OCI-LY7 (cell line): ENCODE measurements at regions not wholly inside any gene's neighbourhood (a gene's known extent, or its start where the extent isn't known, plus 50 kb on each side); places are given as distances from the start of the nearest gene placed in this dataset.

Source experiments
- CTCF ChIP-seq: fragments of 200-600 bp; sonication (generic); conservative IDR thresholded peaks from 2 replicates; pipeline ENCODE4 v1.5.1; 2014; ENCODE audit warnings: mild to moderate bottlenecking, antibody characterized with exemption, low read length, moderate library complexity, mixed read lengths
- EZH2phosphoT487 ChIP-seq: fragments of 200-600 bp; sonication (generic); IDR thresholded peaks from 2 replicates; pipeline ENCODE4 v1.6.1; 2018; ENCODE audit warnings: low read depth, borderline replicate concordance, mild to moderate bottlenecking, mixed run types, antibody characterized with exemption, low read length, moderate library complexity, mixed read lengths

DNA sequence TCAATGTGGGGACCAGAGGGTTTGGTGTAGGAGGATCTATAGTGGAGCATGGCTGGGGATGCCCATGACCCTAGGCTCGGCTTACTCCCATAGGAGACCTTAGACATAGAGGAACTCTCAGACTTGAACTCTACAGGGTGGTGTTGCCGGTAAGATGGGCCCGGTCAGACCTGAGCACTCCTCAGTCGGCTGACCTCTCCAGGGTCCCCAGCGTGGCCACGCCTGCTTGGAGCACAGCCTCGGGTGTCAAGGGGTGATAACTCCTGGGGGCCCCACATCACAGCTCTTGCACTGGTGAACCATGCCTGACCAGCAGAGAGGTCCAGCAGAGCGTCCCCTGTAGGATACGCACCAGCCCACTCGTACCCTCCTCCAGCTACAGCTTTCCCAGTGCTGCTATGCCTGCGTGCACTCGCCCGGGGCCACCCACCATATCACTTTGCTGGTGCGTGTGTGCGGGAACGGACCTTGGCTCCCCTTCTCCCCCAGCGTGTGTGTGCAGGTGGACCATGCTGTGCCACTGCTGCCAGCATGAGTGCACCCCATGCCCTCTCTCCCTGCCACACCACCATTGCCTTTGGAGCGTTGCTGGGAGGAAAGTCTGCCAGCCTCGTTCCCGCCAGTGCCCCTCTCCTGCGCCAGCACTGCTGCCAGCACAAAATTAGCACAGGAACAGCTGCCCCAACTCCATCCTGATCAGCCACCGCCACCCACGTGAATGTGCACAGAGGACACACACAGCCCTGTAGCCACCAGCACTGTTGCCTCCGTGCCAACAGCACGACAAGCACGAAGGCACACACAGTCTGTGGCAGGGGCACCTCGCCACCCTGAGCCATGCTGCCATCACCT, 806.6 kb downstream of the GLUD2 start:
- TF ChIP-seq CTCF: no peak
- TF ChIP-seq EZH2phosphoT487: no peak
